Aorta (tissue), 5 donors: ENCODE measurements at regions not wholly inside any gene's neighbourhood (a gene's known extent, or its start where the extent isn't known, plus 50 kb on each side); places are given as distances from the start of the nearest gene placed in this dataset.

Source experiments
- ATAC-seq: fragments of 200-7000 bp; cut with Tn5 transposase; one replicate; pipeline ENCODE4 v1.9.1; 2022; ENCODE audit warnings: moderate library complexity; ENCODE audit not compliant: low FRiP score
- DNase-seq, 2 donors: peaks; one replicate each; pipeline ENCODE4 v3.0.0-alpha.2; 2020
- H3K27ac ChIP-seq, 2 donors: one replicate each; pipeline ENCODE4 v1.5.1; 2013; ENCODE audit warnings: low read length in 2 of 2, mild to moderate bottlenecking in 2 of 2, moderate library complexity in 2 of 2, control low read depth in 1 of 2, inconsistent platforms in 1 of 2, low read depth in 1 of 2
- H3K27me3 ChIP-seq, 2 donors: one replicate each; pipeline ENCODE4 v1.6.1; 2013; ENCODE audit warnings: control low read depth in 1 of 2, low read length in 1 of 2, mild to moderate bottlenecking in 1 of 2, moderate library complexity in 1 of 2; ENCODE audit not compliant: insufficient read depth in 2 of 2, control insufficient read depth in 1 of 2
- H3K36me3 ChIP-seq, 2 donors: one replicate each; pipeline ENCODE4 v1.6.1; 2013; ENCODE audit warnings: control low read depth in 1 of 2, low read length in 1 of 2, mild to moderate bottlenecking in 1 of 2; ENCODE audit not compliant: insufficient read depth in 2 of 2, control insufficient read depth in 1 of 2
- H3K4me1 ChIP-seq, 2 donors: one replicate each; pipeline ENCODE4 v1.6.1; 2013; ENCODE audit warnings: low read length in 2 of 2, control low read depth in 1 of 2, mild to moderate bottlenecking in 1 of 2, moderate library complexity in 1 of 2; ENCODE audit not compliant: insufficient read depth in 2 of 2, control insufficient read depth in 1 of 2
- H3K4me3 ChIP-seq, 2 donors: one replicate each; pipeline ENCODE4 v1.5.1; 2013; ENCODE audit warnings: low read length in 2 of 2, control low read depth in 1 of 2, mild to moderate bottlenecking in 1 of 2
- H3K9me3 ChIP-seq: one replicate; pipeline ENCODE4 v1.6.1; 2013; ENCODE audit warnings: mild to moderate bottlenecking, low read length; ENCODE audit not compliant: control insufficient read depth
- WGBS, 2 donors: extraction: QIAGEN DNeasy Blood & Tissue Kit; methylation state at CpG; one replicate each; pipeline ENCODE4 v1.1.7; 2013; 5-methylcytosine and 5-hydroxymethylcytosine counted together
- intact Hi-C, 2 donors: fragments of 100-400 bp; cut with DNase I; formaldehyde crosslinking; loops; one replicate each; pipeline versions ENCODE4 v1.14.2 to v1.15.0; 2022
- donor health status: healthy with polysubstance abuse.
- donor health status: Bipolar disorder and iron deficiency.
- donor health status: DM: no; HTN: no; CAD: no.
- donor health status: DM: no; HTN: no; CAD: no.
- donor health status: DM: yes; HTN: yes; CAD: no.

DNA sequence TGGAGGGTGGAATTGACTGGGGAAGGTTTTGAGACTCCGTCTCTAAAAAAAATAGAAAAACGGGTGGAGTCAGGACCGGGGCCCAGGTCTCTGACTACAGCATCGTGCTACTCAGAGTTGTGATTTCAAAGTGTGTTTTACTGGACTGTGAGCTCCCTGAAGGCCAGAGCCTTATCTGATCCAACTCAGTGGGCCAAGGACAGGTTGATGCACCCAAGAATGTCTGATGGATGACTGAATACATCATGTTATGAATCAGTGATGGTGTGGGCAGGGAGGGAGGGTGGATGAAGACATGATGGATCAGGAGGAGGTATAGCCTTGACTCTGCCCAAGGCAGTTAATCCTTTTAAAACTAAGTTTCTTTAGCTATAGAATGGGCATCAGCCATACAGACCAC is 81.6 kb downstream of the FOXD2 start:
- Histone ChIP-seq H3K36me3 (no peaks in the 10 kb centered on the region), H3K27me3 (no peaks in the 10 kb centered on the region), H3K4me3 (no peak overlapping the region), H3K27ac (no peak overlapping the region), H3K9me3 (peaks cover under 1% of the 10 kb centered on the region), H3K4me1 (peaks cover 0 to 3% of the 10 kb centered on the region in 2 donors)
- ATAC-seq (no peak), DNase-seq (no peak)
- 66 to 67% methylated on average over 4 of the region's 4 CpGs for WGBS, 2 donors
- intact Hi-C loops: no loop called here

DNA sequence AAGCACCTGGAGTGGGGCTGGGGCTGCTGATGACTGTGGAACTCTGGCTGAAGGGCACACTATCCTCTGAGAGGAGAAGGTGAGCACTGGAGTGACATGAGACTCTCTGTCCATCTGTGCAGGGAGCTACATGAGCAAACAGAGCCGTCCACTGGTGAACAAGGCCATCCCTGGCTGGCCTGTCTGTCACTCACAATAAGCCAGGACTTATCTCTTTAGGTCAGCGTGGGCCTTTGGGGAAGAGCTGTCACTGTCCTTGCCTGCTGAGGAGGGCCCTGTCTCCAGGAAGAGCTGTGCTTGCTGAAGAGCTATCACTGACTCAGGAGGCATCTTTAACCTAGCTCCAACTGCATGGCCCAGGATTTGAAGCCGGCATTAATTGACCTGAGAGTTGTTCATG is 82.1 kb downstream of the FOXD2 start:
- peaks cover 0 to 3% of the 10 kb centered on the region in 2 donors for H3K4me1 ChIP-seq
- WGBS, 2 donors: 95 to 98% methylated on average over 3 of the region's 3 CpGs
- H3K27ac ChIP-seq: no peak overlapping the region
- no peaks in the 10 kb centered on the region for H3K9me3 ChIP-seq
- DNase-seq: no peak
- no peaks in the 10 kb centered on the region for H3K36me3 ChIP-seq
- intact Hi-C loops: loop anchor here (5.0 kb wide), 3 partner anchors 47 to 187 kb away; no protein-coding TSS in a partner anchor
- H3K4me3 ChIP-seq: no peak overlapping the region
- ATAC-seq: no peak
- H3K27me3 ChIP-seq: no peaks in the 10 kb centered on the region

DNA sequence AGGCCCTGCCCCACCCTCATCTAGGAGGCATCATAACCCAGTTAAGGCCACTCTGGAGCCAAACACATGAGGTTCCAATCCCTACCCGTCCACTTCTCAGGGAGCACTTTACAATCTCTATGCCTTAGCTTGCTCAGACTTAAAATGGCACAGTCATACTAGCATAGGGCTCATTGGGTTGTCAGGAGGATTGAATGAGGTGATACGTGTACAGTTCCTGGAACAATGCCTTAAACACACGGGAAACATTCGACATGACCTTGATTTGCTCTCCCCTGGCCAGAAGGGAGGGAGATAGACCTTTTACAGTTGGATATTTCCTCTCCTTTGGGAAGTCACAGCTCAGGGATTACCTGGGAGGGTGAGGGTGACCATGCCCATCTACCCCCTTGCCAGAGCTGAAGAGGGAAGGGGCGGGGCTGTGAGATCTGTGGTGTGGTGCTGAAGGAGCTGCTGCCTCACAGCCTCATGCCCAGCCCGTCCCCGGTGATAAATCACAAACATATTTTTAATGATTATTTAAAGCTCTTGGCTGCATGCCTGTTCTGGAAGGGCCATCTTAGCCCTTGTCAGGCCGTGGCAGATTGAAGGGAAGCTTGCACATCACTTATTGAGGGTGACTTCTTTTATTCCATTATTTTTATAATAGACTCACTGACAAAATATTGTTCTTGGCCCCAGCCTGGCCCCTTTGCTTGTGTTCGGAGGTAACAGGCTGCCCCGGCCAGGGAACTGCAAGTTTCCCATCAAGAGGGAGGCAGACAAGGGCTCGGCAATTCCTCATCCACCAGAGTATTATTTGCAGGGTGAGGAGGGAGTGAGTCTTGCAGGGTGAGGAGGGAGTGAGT is 83.4 kb downstream of the FOXD2 start:
- Histone ChIP-seq H3K4me3 (no peak overlapping the region), H3K4me1 (peaks cover 0 to 3% of the 10 kb centered on the region in 2 donors), H3K27me3 (no peaks in the 10 kb centered on the region), H3K27ac (peak overlapping the region in 1 of 2 donors; percentile 38), H3K9me3 (no peaks in the 10 kb centered on the region), H3K36me3 (no peaks in the 10 kb centered on the region)
- WGBS, 2 donors: 9 to 14% methylated on average over 11 of the region's 11 CpGs
- peak; percentile 82 to 88 for DNase-seq
- intact Hi-C loops: loop anchor here (5.0 kb wide), 3 partner anchors 46 to 186 kb away; no protein-coding TSS in a partner anchor
- ATAC-seq: peak; percentile 78

DNA sequence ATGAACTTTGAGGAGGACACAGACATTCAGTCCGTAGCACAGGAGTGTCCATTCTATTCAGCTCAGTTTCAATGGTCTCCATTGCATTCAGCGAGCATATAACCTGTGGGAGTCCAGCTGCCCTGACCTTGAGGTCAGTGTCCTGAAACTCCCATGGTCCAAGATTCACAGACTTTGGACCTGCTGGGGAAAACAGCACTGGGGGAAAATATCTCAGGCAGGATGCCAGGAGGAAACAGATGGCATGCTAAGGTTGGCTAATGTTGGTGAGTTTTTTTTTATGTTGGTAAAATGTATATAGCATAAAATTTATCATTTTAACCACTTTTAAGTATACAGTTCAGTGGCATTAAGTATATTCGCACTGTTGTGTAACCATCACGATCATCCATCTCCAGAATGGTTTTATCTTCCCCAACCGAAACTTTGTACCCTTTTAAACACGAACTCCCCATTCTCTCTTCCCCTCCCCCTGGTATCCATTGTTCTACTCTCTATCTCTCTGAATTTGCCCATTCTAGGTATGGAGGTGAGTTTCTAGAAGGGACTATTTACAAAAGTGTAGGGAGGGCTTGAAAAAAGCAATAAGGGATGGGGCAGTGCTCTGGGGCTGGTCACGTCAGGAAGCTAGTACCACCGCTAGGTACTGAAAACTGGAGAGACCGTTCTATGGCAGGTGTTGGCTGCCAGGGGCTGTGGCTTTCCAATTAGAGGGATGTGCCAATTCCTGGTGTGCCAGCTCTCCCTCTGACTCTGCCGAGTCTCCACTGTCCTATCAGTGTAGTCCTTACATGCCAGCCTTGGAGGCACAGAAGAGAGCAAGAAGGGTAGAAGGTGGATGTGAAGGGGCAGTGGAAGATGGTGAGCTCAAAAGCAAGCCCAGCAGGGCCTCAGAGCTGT is 85.3 kb downstream of the FOXD2 start:
- WGBS, 2 donors: 79 to 82% methylated on average over 10 of the region's 10 CpGs
- intact Hi-C loops: loop anchor here (5.0 kb wide), 3 partner anchors 44 to 184 kb away; no protein-coding TSS in a partner anchor
- H3K9me3 ChIP-seq: no peaks in the 10 kb centered on the region
- no peaks in the 10 kb centered on the region for H3K27me3 ChIP-seq
- H3K36me3 ChIP-seq: no peaks in the 10 kb centered on the region
- H3K27ac ChIP-seq: no peak overlapping the region
- H3K4me1 ChIP-seq: peaks cover 0 to 3% of the 10 kb centered on the region in 2 donors
- DNase-seq (no peak), ATAC-seq (no peak)
- no peak overlapping the region for H3K4me3 ChIP-seq

DNA sequence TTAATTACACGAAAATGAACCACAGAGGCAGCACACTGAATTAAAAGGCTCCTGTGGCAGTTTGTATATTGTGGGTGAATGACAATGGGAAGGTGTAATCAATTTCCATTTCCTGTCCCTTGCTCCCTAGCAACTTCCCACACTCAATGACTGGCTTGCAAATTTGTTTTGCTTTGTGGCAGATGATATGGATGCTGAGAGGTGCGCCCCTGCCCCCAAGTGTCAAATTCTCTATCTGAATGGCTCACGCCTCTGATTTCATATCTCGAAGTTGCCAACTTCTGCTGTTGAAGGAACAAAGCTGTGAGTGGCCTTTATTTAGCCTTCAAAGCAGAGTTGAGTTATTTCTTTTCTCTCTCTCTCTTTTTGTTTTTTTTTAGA is 86.0 kb downstream of the FOXD2 start:
- H3K27me3 ChIP-seq: no peaks in the 10 kb centered on the region
- ATAC-seq: no peak
- H3K4me3 ChIP-seq: no peak overlapping the region
- H3K36me3 ChIP-seq: no peaks in the 10 kb centered on the region
- H3K9me3 ChIP-seq: no peaks in the 10 kb centered on the region
- intact Hi-C loops: loop anchor here (5.0 kb wide), 3 partner anchors 43 to 183 kb away; no protein-coding TSS in a partner anchor
- no peak for DNase-seq
- no peak overlapping the region for H3K27ac ChIP-seq
- H3K4me1 ChIP-seq: peaks cover 0 to 3% of the 10 kb centered on the region in 2 donors
- 35 to 51% methylated on average over 4 of the region's 4 CpGs for WGBS, 2 donors

DNA sequence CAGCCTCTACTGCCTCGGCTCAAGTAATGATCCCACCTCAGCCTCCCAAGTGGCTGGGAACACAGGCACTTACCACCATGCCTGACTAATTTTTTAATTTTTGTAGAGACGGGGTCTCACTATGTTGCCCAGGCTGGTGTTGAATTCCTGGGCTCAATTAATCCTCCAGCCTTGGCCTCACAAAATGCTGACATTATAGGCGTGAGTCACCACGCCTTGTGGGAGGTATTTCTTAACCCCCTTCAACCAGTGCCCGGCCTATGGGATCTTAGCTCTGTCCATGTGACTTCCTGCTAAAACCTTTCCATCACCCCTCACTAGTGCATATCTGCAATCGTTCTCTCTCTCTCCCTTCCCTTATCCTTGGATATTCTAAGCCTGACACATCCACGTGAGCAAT is 86.4 kb downstream of the FOXD2 start:
- peaks cover 0 to 3% of the 10 kb centered on the region in 2 donors for H3K4me1 ChIP-seq
- no peak overlapping the region for H3K27ac ChIP-seq
- no peaks in the 10 kb centered on the region for H3K36me3 ChIP-seq
- H3K27me3 ChIP-seq: no peaks in the 10 kb centered on the region
- no peak overlapping the region for H3K4me3 ChIP-seq
- no peak for ATAC-seq
- WGBS, 2 donors: 69% methylated on average over 7 of the region's 7 CpGs
- intact Hi-C loops: loop anchor here (5.0 kb wide), 3 partner anchors 43 to 183 kb away; no protein-coding TSS in a partner anchor
- no peak for DNase-seq
- H3K9me3 ChIP-seq: no peaks in the 10 kb centered on the region

DNA sequence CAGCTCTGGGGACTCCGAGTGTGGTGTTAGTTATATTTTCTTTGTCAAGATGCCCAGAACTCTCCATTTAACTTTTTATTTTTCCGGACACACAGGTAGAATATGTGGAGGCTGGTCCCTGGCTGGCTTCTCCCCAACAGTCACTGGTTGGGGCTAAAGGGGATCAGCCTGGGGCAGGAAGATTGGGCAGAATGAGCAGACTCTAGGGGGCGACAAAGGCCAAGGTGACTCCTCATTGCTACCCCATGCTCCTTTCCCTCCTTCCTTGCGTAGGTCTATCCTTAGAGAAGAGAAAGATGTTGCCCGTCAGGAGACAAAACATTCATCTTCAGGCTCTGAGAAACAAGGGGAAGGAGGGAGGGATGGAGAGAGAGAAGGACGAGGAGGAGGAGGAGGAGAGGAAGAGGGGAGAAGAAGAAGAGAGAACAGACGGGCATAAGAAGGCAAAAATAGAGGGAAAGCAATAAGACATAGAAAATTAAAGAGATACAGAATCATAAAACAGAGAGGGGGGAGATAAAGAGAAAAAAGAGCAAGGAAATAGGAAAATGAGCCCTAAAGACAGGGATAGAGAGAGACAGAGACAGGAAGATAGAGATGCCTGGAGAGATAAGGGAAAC is 89.9 kb downstream of the FOXD2 start:
- intact Hi-C loops: no loop called here
- WGBS, 2 donors: 74 to 75% methylated on average over 7 of the region's 7 CpGs
- no peaks in the 10 kb centered on the region for H3K36me3 ChIP-seq
- no peak overlapping the region for H3K27ac ChIP-seq
- H3K4me3 ChIP-seq: no peak overlapping the region
- DNase-seq: no peak
- H3K4me1 ChIP-seq: no peaks in the 10 kb centered on the region
- no peaks in the 10 kb centered on the region for H3K27me3 ChIP-seq
- ATAC-seq: no peak
- H3K9me3 ChIP-seq: no peaks in the 10 kb centered on the region

DNA sequence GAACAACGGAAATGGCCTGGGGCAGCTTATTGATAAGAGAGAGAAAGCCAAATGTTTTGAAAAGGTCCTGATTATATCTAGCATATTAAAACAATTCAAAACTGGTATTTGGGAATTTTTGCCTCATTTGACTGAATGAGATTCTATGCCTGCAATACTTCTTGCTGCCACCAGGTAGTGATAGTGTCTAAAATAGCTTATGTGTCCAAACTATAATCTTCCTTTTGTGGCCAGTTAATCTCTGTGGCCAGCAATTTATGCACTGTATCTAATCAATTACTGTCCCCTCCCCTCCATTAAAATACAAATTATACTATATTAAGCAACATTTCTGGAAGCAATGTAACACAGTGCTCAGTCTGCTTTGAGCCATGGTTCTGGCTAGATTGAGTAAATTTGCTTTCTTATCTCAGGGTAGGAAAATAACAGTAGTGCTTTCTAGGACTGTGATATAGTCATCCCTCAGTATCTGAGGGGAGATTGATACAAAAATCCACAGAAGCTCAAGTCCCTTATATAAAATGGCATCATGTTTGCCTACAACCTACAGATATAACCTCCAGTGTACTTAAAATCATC is 91.8 kb downstream of the FOXD2 start:
- 52 to 59% methylated on average over 1 of the region's 1 CpG for WGBS, 2 donors
- H3K4me3 ChIP-seq: no peak overlapping the region
- H3K27me3 ChIP-seq: no peaks in the 10 kb centered on the region
- DNase-seq (no peak), ATAC-seq (no peak)
- H3K9me3 ChIP-seq: no peaks in the 10 kb centered on the region
- intact Hi-C loops: no loop called here
- no peaks in the 10 kb centered on the region for H3K36me3 ChIP-seq
- no peak overlapping the region for H3K27ac ChIP-seq
- peaks cover 0 to 4% of the 10 kb centered on the region in 2 donors for H3K4me1 ChIP-seq
